ENCODE measurements at regions not wholly inside any gene's neighbourhood (a gene's known extent, or its start where the extent isn't known, plus 50 kb on each side); places are given as distances from the start of the nearest gene placed in this dataset.
"Not testable (repeated sequence)": the region's sequence is repeated elsewhere in the genome, so short reads cannot be mapped to it uniquely, and the experiment has no call there.

- no peak for ATAC-seq
Observed at GRCh38 chr12:13435235-13435933, 238.9 kb downstream of the EMP1 start.

GRCh38 chr12:13433768-13434167, 237.2 kb downstream of the EMP1 start:
- ATAC-seq = no peak

- ATAC-seq = no peak
Observed at GRCh38 chr12:13431041-13431440, 234.5 kb downstream of the EMP1 start.

DNA sequence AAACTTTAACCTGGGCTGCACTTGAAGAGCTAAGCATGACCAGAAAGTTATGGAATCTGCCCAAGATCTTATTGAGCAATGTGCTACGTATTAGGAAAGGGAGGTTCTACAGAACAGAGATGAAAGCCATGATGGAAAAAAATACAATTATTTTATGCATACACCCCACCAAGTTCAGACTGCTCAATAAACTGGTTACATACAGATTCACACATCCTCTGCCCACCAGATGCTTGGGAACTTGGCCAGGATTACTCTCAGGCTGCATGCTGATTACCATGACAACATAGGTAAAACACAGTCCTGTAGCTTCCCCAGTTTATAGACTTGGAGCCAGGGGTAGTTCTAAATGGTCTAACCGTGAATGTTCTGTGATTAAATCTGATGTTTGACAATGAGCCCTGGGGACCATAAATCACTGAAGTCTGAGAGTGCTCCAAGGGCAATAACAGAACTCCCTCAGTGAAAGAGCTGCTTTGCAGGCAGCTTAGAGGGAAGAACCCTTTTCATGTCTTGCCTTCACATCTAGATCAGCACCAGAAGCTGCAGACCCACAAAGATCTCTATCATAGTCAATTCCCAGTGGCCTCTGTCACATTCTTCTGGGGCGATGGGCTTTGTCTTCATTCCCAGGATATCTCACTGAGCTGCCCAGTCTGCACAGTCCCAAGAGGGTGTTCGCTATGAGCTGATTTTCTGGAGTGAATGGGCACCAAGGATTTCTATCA, 232.2 kb downstream of the EMP1 start:
- no peak for ATAC-seq

GRCh38 chr12:13425766-13426165, 229.2 kb downstream of the EMP1 start:
- no peak for ATAC-seq

DNA sequence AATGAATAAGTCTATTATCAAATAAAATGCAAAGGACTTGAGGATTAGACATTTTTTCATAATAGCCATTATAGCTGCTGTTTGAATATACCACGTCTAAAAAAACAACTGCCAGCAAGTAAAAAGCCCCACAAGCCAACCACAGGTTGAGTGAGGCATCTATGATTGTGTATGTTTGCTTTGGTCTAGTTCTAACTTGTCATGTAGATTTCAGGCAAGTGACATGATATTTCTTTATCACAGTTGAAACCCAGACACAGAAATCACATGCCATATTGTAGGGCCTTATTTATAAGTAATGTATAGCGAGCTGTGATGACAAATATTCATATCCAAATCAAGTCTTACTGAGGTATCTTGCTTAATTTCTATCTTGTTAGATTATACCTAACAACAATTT, 225.8 kb downstream of the EMP1 start:
- ATAC-seq = no peak

DNA sequence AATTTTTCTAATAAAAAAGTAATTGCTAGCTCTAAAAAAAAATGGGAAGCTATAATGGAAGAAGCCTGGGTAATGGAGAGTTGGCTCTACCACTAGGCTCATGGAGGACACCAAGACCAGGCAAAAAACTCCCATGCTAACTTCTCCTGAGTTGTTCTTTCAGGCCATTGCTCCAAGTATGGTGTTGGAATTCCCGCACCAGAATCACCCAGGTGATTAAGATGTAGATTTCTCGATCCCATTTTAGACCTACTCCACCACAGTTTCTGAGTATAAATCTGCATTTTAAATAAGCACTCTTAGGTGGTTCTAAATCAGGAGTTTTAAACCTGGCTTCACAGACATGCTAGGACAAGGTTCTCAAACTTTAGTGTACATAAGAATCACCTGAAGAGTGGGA, 221.0 kb downstream of the EMP1 start:
- ATAC-seq = no peak

DNA sequence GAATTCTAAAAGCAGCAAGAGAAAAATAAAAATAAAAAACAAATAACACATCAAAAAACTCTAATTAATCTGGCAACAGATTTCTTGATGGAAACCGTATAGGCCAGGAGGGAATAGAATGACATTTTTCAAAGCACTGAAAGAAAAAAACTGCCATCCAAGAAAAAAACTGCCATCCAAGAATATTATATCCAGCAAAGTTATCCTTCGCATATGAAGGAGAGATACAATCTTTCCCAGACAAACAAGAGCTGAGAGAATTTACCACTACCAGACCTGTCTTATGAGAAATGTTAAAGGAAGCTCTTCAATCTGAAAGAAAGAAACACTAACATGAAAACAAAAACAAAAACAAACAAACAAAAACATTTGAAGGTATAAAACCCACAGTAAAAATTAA, 214.8 kb downstream of the EMP1 start:
- no peak for ATAC-seq

GRCh38 chr12:13405961-13406703, 209.6 kb downstream of the EMP1 start:
- ATAC-seq = no peak

- no peak for ATAC-seq
Observed at GRCh38 chr12:13404631-13405473, 208.3 kb downstream of the EMP1 start.

DNA sequence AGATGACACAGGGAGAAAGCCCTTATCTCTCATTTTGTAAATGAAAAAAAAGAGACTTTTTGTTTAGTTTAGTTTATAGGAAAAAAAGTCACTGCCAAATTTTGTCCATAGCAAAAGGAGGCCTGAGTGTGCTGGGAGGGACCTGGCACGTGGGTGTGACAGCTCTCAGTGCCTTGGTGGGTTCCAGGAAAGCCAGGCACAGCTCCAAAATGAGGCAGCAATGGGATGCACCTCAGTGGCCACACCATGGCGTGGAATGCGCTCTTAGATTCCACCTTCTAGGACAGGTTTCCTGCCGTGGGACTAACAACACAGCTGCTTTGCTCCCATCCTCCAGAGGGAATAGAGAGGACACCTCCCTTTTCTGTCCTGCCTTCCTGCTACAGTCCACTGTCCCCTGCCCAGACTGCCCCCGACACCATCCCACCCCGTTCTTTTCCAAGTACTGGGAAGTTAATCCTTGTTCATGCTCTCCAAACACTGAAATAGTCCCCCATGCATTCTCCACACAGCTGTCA, 207.6 kb downstream of the EMP1 start:
- ATAC-seq = no peak

GRCh38 chr12:13391375-13391774, 194.8 kb downstream of the EMP1 start:
- ATAC-seq = not testable (repeated sequence)

- ATAC-seq = no peak
Observed at GRCh38 chr12:13390918-13391317, 194.4 kb downstream of the EMP1 start.

GRCh38 chr12:13390381-13390861, 193.9 kb downstream of the EMP1 start:
- no peak for ATAC-seq

DNA sequence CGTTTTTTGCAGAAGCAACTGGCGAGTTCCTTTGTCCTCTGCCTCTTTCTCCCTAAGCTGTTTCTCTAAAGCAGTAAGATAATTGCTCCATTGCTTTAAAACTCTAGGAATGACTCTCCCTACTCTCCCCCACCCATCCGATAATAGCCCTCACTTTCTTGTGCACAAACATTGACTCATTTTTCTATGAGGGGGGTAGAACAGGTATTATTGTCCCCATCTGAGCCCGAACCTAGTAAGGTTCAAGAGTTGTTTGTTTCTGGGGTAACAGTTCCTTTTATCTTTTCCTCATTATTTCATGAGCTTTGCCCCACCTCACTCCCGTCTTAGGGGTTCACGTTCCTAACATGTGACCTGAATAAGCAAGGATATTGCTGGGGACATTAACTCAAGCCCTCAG, 190.6 kb downstream of the EMP1 start:
- no peak for ATAC-seq

GRCh38 chr12:13386323-13387039, 190.0 kb downstream of the EMP1 start:
- ATAC-seq = no peak

DNA sequence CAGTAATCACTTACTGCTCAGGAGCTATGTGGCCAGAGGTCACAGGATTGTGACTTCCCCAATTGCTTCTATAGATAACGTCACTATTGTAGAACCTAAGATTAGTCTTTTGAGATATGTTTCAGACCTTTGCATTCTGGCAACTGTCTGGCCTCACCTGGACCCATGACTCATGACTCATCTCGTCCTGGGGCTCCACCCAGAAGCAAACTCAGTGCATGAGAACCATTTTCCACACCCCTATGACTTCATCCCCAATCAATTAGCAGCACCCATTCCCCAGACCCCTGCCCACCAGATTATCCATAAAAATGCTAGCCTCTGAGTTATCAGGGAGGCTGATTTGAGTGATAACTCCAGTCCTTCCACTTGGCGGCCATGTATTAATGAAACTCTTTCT, 186.9 kb downstream of the EMP1 start:
- ATAC-seq = no peak

GRCh38 chr12:13380297-13380696, 183.8 kb downstream of the EMP1 start:
- ATAC-seq = no peak

- no peak for ATAC-seq
Observed at GRCh38 chr12:13379531-13380188, 183.1 kb downstream of the EMP1 start.

GRCh38 chr12:13377698-13378097, 181.2 kb downstream of the EMP1 start:
- no peak for ATAC-seq
